Stimulated activated CD4-positive, alpha-beta T cell treated with anti-CD3 and anti-CD28 coated beads, Interleukin-4, amount 100 ng/mL, for 48 hours (primary cell): ENCODE measurements at regions not wholly inside any gene's neighbourhood (a gene's known extent, or its start where the extent isn't known, plus 50 kb on each side); places are given as distances from the start of the nearest gene placed in this dataset.

Experiments used
- DNase-seq, 2 donors: peaks; one replicate each; pipeline ENCODE4 v3.0.0-alpha.2; 2020; ENCODE audit warnings: low read depth in 2 of 2

DNA sequence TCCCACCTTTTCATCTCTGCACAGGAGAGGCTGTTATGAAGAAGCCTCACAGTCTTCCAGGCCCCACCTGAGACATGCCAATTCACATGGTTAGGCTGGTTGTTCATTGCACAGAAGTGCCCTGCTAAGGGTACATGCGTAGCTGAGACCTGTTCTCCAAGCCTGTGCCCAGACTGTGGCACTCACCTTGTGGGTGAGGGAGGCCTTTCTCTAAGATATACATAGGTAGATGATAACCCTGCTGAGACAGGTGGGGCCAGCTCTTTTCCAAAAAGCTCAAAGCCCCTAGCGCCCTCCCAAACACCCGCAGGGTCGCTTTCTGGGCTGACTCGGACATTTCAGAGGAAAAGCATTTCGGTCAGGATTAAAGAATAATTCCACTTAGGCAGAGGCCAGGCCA lies 53.5 kb upstream of the ZNF507 start:
- no peak for DNase-seq

DNA sequence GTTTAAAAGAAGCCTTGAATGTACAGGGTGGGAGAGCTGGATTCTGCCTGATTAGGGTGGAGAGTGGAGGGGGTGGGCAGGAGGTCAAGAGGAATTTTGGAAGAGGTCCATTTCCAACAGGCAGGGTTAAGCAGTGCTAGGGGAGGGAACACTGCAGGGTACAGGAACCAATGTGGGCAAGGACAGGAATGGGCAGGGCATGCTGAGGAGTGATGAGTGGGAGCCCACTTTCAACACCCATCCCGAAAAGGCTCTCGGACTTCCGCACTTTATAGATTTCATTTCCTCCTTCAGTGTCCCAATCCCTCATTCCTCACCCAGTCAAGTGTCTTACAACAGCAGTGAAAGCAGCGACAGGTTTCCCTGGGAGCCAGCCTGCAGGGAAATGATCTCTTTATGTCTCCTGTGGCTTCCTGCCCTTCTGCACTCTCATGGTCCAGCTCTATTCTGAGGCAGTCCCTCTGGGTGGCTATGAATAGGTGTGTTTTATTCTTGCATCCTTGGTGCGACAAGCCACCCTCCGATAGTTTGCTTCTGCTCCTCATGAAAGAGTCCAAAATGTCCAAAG lies 50.5 kb upstream of the ZNF507 start:
- no peak for DNase-seq
